Transverse colon (tissue), 4 donors: ENCODE measurements at regions not wholly inside any gene's neighbourhood (a gene's known extent, or its start where the extent isn't known, plus 50 kb on each side); places are given as distances from the start of the nearest gene placed in this dataset.

Source experiments
- DNase-seq: peaks from one replicate; pipeline ENCODE4 v3.0.0-alpha.2; 2019
- H3K27ac ChIP-seq, 4 donors: fragments of 200-600 bp; sonication (generic); 2 replicates each; pipeline ENCODE4 v1.5.1; 2016 to 2018; ENCODE audit warnings: inconsistent platforms in 4 of 4
- H3K27me3 ChIP-seq: fragments of 200-600 bp; sonication (generic); 2 replicates; pipeline ENCODE4 v1.5.1; 2017; ENCODE audit warnings: inconsistent platforms
- H3K36me3 ChIP-seq, 4 donors: fragments of 200-600 bp; sonication (generic); 2 replicates each; pipeline ENCODE4 v1.5.1; 2017 to 2019; ENCODE audit warnings: inconsistent platforms in 4 of 4
- H3K4me1 ChIP-seq, 4 donors: fragments of 200-600 bp; sonication (generic); 2 replicates each; pipeline ENCODE4 v1.5.1; 2017 to 2020; ENCODE audit warnings: inconsistent platforms in 4 of 4
- H3K4me3 ChIP-seq, 4 donors: fragments of 200-600 bp; sonication (generic); 1 replicate in 1 of 4; 2 replicates in 3 of 4; pipeline versions ENCODE4 v1.5.1 to v1.6.1; 2017 to 2019; ENCODE audit warnings: inconsistent platforms in 4 of 4
- H3K9me3 ChIP-seq, 2 donors: fragments of 200-600 bp; sonication (generic); 2 replicates each; pipeline ENCODE4 v1.5.1; 2017 to 2019; ENCODE audit warnings: inconsistent platforms in 2 of 2
- EP300 ChIP-seq: sonication (generic); formaldehyde crosslinking; IDR thresholded peaks from one replicate; pipeline ENCODE4 v1.6.1; 2017; ENCODE audit warnings: antibody characterized with exemption, low read depth
- POLR2A ChIP-seq: fragments of 450-650 bp; IDR thresholded peaks from one replicate; pipeline ENCODE4 v1.6.1; 2016; ENCODE audit warnings: antibody characterized with exemption, mild to moderate bottlenecking, moderate library complexity
- POLR2AphosphoS5 ChIP-seq, 3 donors: sonication (generic); formaldehyde crosslinking; IDR thresholded peaks; one replicate each; pipeline ENCODE4 v1.6.1; 2016; ENCODE audit warnings: antibody characterized with exemption in 3 of 3
- WGBS, 2 donors: methylation state at CpG; one replicate each; pipeline ENCODE4 v1.1.5; 2018; ENCODE audit warnings: low coverage in 1 of 2; 5-methylcytosine and 5-hydroxymethylcytosine counted together
- in situ Hi-C, 4 donors: fragments of 200-750 bp; cut with MboI; loops; one replicate each; pipeline versions ENCODE4 v1.15.0 to v1.15.1; 2017; ENCODE audit warnings: low sequenced_read_pairs in 3 of 4, low pct_ligation_motif_present in 1 of 4, low pct_unique_long_range_greater_than_20kb in 1 of 4
- intact Hi-C: fragments of 100-400 bp; cut with DNase I; formaldehyde crosslinking; loops from one replicate; pipeline ENCODE4 v1.15.1; 2023; ENCODE audit warnings: low total_unique reads
- TF ChIP-seq, protein P1 (sequence below), 5 experiments: fragments of 200-600 bp in 3 of 5; fragments of 450-650 bp in 2 of 5; sonication (generic) in 3 of 5; IDR thresholded peaks; 1 replicate in 2 of 5; 2 replicates in 3 of 5; pipeline ENCODE4 v1.5.1; 2016 to 2017; ENCODE audit warnings: antibody characterized with exemption in 5 of 5, inconsistent platforms in 3 of 5, mild to moderate bottlenecking in 2 of 5, moderate library complexity in 1 of 5

GRCh38 chr9:14542071-14542470 is 151.2 kb downstream of the ZDHHC21 start:
- TF ChIP-seq EP300 (no peak), POLR2AphosphoS5 (IDR thresholded peaks at IDR 0.05) (no peak), POLR2A (no peak)
- TF ChIP-seq, protein P1, sequence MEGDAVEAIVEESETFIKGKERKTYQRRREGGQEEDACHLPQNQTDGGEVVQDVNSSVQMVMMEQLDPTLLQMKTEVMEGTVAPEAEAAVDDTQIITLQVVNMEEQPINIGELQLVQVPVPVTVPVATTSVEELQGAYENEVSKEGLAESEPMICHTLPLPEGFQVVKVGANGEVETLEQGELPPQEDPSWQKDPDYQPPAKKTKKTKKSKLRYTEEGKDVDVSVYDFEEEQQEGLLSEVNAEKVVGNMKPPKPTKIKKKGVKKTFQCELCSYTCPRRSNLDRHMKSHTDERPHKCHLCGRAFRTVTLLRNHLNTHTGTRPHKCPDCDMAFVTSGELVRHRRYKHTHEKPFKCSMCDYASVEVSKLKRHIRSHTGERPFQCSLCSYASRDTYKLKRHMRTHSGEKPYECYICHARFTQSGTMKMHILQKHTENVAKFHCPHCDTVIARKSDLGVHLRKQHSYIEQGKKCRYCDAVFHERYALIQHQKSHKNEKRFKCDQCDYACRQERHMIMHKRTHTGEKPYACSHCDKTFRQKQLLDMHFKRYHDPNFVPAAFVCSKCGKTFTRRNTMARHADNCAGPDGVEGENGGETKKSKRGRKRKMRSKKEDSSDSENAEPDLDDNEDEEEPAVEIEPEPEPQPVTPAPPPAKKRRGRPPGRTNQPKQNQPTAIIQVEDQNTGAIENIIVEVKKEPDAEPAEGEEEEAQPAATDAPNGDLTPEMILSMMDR (IDR thresholded peaks at IDR 0.05): no peak
- Histone ChIP-seq H3K4me3 (no peak overlapping the region), H3K36me3 (no peaks in the 10 kb centered on the region), H3K27me3 (no peaks in the 10 kb centered on the region), H3K4me1 (no peaks in the 10 kb centered on the region), H3K9me3 (no peaks in the 10 kb centered on the region), H3K27ac (no peak overlapping the region)
- 92% methylated on average over 4 of the region's 4 CpGs; no CpG with 5 or more reads in 1 of the 2 donors for WGBS, 2 donors
- no peak for DNase-seq
- in situ Hi-C loops: no loop called here
- intact Hi-C loops: no loop called here

GRCh38 chr9:14538526-14538925 is 154.7 kb downstream of the ZDHHC21 start:
- H3K36me3 ChIP-seq: no peaks in the 10 kb centered on the region
- no peaks in the 10 kb centered on the region for H3K4me1 ChIP-seq
- in situ Hi-C loops: no loop called here
- H3K9me3 ChIP-seq: no peaks in the 10 kb centered on the region
- no peak overlapping the region for H3K4me3 ChIP-seq
- DNase-seq: no peak
- 83 to 96% methylated on average over 2 to 4 of the region's 4 CpGs for WGBS, 2 donors
- TF ChIP-seq POLR2A (no peak), POLR2AphosphoS5 (IDR thresholded peaks at IDR 0.05) (no peak), EP300 (no peak)
- TF ChIP-seq, protein P1 (IDR thresholded peaks at IDR 0.05): no peak
- intact Hi-C loops: no loop called here
- H3K27ac ChIP-seq: no peak overlapping the region
- H3K27me3 ChIP-seq: no peaks in the 10 kb centered on the region

- Histone ChIP-seq H3K9me3 (no peaks in the 10 kb centered on the region), H3K4me1 (no peaks in the 10 kb centered on the region), H3K27ac (no peak overlapping the region), H3K36me3 (no peaks in the 10 kb centered on the region), H3K4me3 (no peak overlapping the region), H3K27me3 (no peaks in the 10 kb centered on the region)
- no peak for DNase-seq
- in situ Hi-C loops (no loop called here), intact Hi-C loops (no loop called here)
- no peak for TF ChIP-seq POLR2A
- TF ChIP-seq EP300: no peak
- TF ChIP-seq, protein P1 (IDR thresholded peaks at IDR 0.05): no peak
- TF ChIP-seq POLR2AphosphoS5 (IDR thresholded peaks at IDR 0.05): no peak
- 66 to 77% methylated on average over 10 to 12 of the region's 12 CpGs for WGBS, 2 donors
These were observed 157.9 kb downstream of the ZDHHC21 start for GRCh38 chr9:14535161-14535955.

GRCh38 chr9:14533867-14534640 is 159.2 kb downstream of the ZDHHC21 start:
- no peak overlapping the region for H3K27ac ChIP-seq
- WGBS, 2 donors: 70 to 72% methylated on average over 2 to 20 of the region's 20 CpGs

More at GRCh38 chr9:14533867-14534640, 159.2 kb downstream of the ZDHHC21 start:
- intact Hi-C loops (no loop called here), in situ Hi-C loops (no loop called here)
- Histone ChIP-seq H3K9me3 (no peaks in the 10 kb centered on the region), H3K4me1 (no peaks in the 10 kb centered on the region), H3K27me3 (no peaks in the 10 kb centered on the region), H3K4me3 (no peak overlapping the region), H3K36me3 (no peaks in the 10 kb centered on the region)
- TF ChIP-seq POLR2A (no peak), POLR2AphosphoS5 (IDR thresholded peaks at IDR 0.05) (no peak), EP300 (no peak)
- TF ChIP-seq, protein P1 (IDR thresholded peaks at IDR 0.05): no peak
- no peak for DNase-seq
